Activated CD8-positive, alpha-beta T cell treated with anti-CD3 and anti-CD28 coated beads for 36 hours (primary cell): ENCODE measurements at regions not wholly inside any gene's neighbourhood (a gene's known extent, or its start where the extent isn't known, plus 50 kb on each side); places are given as distances from the start of the nearest gene placed in this dataset.
"Not testable (repeated sequence)": the region's sequence is repeated elsewhere in the genome, so short reads cannot be mapped to it uniquely, and the experiment has no call there.

ENCODE experiments used
- ATAC-seq: fragments of 200-7000 bp; cut with Tn5 transposase; one replicate; pipeline ENCODE4 v1.10.0; 2021; ENCODE audit warnings: mild to moderate bottlenecking, moderate library complexity
- CTCF ChIA-PET: fragments of 350-600 bp; sonication (Branson Sonifier 250); formaldehyde crosslinking; loops from one replicate; lab custom pipeline; 2021; ENCODE audit warnings: antibody characterized with exemption; lab: Charles Lee
- POLR2A ChIA-PET: fragments of 350-600 bp; sonication (Branson Sonifier 250); formaldehyde crosslinking; loops from one replicate; lab custom pipeline; 2021; ENCODE audit warnings: antibody characterized with exemption; lab: Charles Lee
- DNase-seq: peaks from one replicate; pipeline ENCODE4 v3.0.0-alpha.2; 2020
- H3K27ac Mint-ChIP-seq: one replicate; pipeline ENCODE4 v1.8.0; 2021; ENCODE audit warnings: mild to moderate bottlenecking, mixed read lengths
- H3K27me3 Mint-ChIP-seq: one replicate; pipeline ENCODE4 v1.8.0; 2021; ENCODE audit warnings: mixed read lengths
- H3K36me3 Mint-ChIP-seq: one replicate; pipeline ENCODE4 v1.8.0; 2021; ENCODE audit warnings: low read depth, mixed read lengths
- H3K4me1 Mint-ChIP-seq: one replicate; pipeline ENCODE4 v1.8.0; 2021; ENCODE audit warnings: low read depth, mixed read lengths
- H3K4me3 Mint-ChIP-seq: one replicate; pipeline ENCODE4 v1.8.0; 2021; ENCODE audit warnings: mild to moderate bottlenecking, moderate library complexity, mixed read lengths
- H3K9me3 Mint-ChIP-seq: one replicate; pipeline ENCODE4 v1.8.0; 2021; ENCODE audit warnings: mixed read lengths
- intact Hi-C: fragments of 100-400 bp; cut with micrococcal nuclease; formaldehyde crosslinking; loops from one replicate; pipeline ENCODE4 v1.10.0; 2022
- TF ChIP-seq, protein P1 (sequence below): fragments of 200-600 bp; IDR thresholded peaks from one replicate; pipeline ENCODE4 v1.8.0; 2022; ENCODE audit warnings: antibody characterized with exemption, mild to moderate bottlenecking

DNA sequence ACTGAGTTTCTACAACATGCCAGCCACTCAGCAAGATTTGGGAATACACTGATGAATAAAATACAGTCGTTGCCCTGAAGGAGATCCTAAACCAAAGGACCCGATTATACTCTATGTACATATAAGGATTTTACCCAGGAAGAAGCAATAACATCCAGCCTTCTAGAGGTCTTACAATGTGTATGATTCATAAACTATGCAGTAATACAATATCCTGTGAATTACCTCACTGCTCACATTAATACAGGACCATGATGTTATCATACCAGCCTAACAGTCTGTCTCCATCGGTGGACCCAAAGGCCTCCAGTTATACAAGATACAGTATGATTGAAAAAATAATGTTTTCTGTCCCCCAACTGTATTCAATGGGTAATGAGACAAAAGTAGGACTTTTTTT is 310.5 kb upstream of the TRPM3 start:
- ChIA-PET POLR2A (no interaction called here), CTCF (no interaction called here)
- Mint-ChIP-seq H3K36me3 (no peaks in the 10 kb centered on the region), H3K4me1 (no peaks in the 10 kb centered on the region), H3K4me3 (no peak overlapping the region), H3K27ac (no peak overlapping the region), H3K27me3 (peaks cover 12% of the 10 kb centered on the region), H3K9me3 (no peaks in the 10 kb centered on the region)
- no peak for ATAC-seq
- TF ChIP-seq, protein P1, sequence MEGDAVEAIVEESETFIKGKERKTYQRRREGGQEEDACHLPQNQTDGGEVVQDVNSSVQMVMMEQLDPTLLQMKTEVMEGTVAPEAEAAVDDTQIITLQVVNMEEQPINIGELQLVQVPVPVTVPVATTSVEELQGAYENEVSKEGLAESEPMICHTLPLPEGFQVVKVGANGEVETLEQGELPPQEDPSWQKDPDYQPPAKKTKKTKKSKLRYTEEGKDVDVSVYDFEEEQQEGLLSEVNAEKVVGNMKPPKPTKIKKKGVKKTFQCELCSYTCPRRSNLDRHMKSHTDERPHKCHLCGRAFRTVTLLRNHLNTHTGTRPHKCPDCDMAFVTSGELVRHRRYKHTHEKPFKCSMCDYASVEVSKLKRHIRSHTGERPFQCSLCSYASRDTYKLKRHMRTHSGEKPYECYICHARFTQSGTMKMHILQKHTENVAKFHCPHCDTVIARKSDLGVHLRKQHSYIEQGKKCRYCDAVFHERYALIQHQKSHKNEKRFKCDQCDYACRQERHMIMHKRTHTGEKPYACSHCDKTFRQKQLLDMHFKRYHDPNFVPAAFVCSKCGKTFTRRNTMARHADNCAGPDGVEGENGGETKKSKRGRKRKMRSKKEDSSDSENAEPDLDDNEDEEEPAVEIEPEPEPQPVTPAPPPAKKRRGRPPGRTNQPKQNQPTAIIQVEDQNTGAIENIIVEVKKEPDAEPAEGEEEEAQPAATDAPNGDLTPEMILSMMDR = no peak
- intact Hi-C loops = no loop called here
- DNase-seq = no peak

DNA sequence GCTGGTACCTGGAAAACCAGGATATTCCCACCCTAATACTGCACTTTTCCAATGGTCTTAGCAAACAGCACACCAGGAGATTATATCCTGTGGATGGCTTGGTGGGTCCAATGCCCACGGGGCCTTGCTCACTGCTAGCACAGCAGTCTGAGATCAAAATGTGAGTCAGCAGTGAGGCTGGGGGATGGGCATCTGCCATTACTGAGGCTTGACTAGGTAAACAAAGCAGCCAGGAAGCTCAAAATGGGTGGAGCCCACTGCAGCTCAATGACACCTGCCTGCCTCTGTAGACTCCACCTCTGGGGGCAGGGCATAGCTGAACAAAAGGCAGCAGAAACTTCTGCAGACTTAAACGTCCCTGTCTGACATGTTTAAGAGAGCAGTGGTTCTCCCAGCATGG is 285.9 kb upstream of the TRPM3 start:
- CTCF ChIA-PET, H3K27me3 Mint-ChIP-seq, H3K9me3 Mint-ChIP-seq, H3K36me3 Mint-ChIP-seq, POLR2A ChIA-PET, H3K4me3 Mint-ChIP-seq, ATAC-seq, H3K27ac Mint-ChIP-seq, intact Hi-C loops, H3K4me1 Mint-ChIP-seq: not testable (repeated sequence)
- DNase-seq = peak; percentile 7

DNA sequence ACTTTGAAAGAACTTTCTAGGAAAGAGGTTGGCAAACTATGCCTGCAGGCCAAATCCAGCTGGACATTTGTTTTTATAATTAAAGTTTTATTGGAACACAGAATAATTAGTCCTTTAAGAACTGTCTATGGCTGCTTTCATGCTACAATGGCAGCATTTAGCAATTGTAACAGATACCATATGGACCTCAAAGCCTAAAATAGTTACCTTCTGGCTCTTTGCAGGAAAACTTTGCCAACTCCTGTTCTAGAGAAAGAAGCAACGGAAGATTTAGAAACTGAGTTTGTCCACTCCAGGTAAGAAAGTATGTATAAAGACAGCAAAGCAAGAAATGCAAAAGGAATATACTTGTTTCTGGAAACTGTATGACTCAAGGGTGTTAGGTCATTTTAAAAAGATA is 281.7 kb upstream of the TRPM3 start:
- DNase-seq = no peak
- Mint-ChIP-seq H3K27ac (no peak overlapping the region), H3K27me3 (peaks cover 4% of the 10 kb centered on the region), H3K4me1 (no peaks in the 10 kb centered on the region), H3K36me3 (no peaks in the 10 kb centered on the region), H3K9me3 (peaks cover 3% of the 10 kb centered on the region), H3K4me3 (no peak overlapping the region)
- TF ChIP-seq, protein P1 = no peak
- ATAC-seq = no peak
- intact Hi-C loops = no loop called here
- ChIA-PET POLR2A (no interaction called here), CTCF (no interaction called here)

DNA sequence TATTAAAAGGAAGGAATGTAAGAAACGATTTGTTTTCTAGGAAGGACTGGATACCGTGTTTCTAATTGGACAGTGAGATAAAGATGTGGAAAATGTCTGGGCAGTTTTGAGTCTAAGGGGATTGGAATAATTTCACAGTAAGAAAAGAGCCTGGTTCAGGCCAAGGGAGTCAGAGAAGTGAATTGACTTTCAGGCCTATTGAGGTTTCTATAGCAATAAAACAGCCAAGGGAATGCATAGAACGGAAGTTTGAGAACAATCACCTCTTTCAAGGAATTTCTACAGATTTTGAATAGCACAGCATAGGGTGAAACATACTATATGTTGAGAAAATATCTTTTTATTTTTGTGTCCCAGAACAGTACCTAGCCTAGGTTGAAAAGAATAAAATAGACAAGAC is 271.6 kb upstream of the TRPM3 start:
- TF ChIP-seq, protein P1 = no peak
- Mint-ChIP-seq H3K4me1 (no peaks in the 10 kb centered on the region), H3K9me3 (no peaks in the 10 kb centered on the region), H3K36me3 (no peaks in the 10 kb centered on the region), H3K27ac (no peak overlapping the region), H3K4me3 (no peak overlapping the region), H3K27me3 (peaks cover 1% of the 10 kb centered on the region)
- intact Hi-C loops = no loop called here
- ATAC-seq = no peak
- DNase-seq = no peak
- ChIA-PET CTCF (no interaction called here), POLR2A (no interaction called here)

DNA sequence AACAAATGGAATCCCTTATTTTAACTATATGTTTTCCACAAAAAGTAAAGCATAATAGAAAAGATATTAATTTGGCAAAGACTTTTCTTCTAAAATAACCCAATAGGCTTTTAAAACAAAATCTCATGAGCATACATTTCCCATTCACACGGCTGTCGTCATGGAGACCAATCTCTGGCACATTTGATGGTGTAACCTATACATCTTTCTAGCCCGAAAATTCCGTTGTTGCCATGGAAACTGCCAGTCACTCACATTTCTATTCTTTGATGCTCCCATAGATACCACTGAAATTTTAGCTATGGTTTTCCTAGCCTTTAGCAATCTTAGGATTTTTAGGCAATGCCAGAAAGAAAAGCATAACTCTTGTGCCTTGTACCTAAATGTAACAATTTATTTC is 262.9 kb upstream of the TRPM3 start:
- no peak for DNase-seq
- POLR2A ChIA-PET = no interaction called here
- TF ChIP-seq, protein P1 = no peak
- Mint-ChIP-seq H3K27ac (no peak overlapping the region), H3K4me1 (no peaks in the 10 kb centered on the region), H3K9me3 (no peaks in the 10 kb centered on the region), H3K4me3 (no peak overlapping the region), H3K36me3 (no peaks in the 10 kb centered on the region), H3K27me3 (peaks cover 2% of the 10 kb centered on the region)
- no peak for ATAC-seq
- CTCF ChIA-PET = no interaction called here
- intact Hi-C loops = no loop called here
